GM11168 (cell line): ENCODE measurements at regions not wholly inside any gene's neighbourhood (a gene's known extent, or its start where the extent isn't known, plus 50 kb on each side); places are given as distances from the start of the nearest gene placed in this dataset.
"Not testable (repeated sequence)": the region's sequence is repeated elsewhere in the genome, so short reads cannot be mapped to it uniquely, and the experiment has no call there.

Experiments
- in situ Hi-C: fragments of 300-500 bp; cut with MboI; formaldehyde crosslinking; loops from one replicate; pipeline ENCODE4 v1.12.0; 2022; ENCODE audit warnings: low sequenced_read_pairs; ENCODE audit not compliant: unreplicated experiment

DNA sequence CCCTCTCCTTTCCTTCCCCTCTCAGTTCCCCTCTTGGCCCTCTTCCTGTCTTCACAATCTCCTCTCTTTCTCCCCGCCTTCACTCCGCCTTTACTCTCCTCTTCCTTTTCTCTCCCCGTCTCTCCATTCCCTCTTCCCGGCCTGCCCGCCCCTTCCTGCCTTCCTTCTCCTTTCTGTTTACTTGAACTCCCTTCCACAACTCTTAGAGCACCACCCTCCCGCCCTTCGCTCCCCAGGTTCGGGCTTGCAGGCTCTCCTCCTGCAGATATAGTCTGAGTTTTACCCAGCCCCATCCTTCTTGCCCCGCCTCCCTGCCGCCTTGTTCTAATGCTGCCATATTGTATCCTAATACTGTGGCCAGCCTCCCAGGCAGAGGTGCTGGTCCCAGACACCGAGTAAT lies 201.5 kb upstream of the N4BP1 start:
- in situ Hi-C loops: no loop called here

DNA sequence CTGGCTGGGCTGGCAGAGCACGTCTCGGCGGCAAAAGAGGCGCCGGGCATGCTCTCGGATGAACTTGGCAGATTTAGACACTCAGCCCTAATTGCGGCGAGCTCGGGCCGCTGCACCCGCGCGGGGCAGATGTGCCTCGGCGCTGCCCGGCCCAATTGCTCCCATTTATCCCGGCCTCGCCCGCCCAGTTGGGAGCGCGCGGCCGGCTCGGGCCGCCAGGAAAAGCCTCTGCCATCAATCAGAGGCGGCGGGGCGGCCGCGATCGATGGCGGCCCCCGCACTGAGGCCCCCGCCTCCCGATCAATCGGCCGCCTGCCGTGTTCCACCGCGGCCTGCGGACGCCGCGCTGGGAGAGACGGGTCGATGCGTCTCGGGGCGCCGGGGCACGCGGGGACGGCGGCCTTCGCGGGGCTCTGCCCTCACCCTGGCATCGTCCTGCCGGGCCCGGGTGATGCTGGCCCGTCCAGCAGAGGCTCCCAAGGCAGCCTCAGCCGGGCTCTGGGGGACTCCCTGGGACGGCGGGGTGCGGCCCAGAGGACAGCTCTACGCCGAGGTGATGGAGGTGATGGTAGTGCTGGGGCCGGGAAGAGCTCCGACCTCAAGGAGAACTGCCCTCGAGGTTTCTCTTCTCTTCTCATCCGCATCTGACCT lies 200.9 kb upstream of the N4BP1 start:
- in situ Hi-C loops: no loop called here

DNA sequence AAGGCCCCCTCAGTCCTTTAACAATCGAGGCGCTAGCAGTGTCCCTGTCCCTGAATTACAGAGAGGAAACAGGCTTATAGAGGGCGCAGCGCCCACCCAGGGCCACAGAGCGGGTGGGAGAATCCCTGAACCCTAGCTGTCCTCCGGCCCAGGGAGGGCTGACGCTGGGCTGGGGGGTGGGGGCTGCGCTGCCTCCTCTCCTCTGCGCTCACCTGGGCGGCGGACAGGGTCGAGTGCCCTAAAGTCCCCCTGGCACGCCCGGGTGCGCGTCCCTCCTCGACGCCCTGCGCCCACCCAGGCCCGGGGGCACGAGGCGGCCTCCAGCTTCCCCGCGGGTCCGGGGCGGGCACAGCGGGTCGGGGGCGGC lies 200.4 kb upstream of the N4BP1 start:
- in situ Hi-C loops: no loop called here

DNA sequence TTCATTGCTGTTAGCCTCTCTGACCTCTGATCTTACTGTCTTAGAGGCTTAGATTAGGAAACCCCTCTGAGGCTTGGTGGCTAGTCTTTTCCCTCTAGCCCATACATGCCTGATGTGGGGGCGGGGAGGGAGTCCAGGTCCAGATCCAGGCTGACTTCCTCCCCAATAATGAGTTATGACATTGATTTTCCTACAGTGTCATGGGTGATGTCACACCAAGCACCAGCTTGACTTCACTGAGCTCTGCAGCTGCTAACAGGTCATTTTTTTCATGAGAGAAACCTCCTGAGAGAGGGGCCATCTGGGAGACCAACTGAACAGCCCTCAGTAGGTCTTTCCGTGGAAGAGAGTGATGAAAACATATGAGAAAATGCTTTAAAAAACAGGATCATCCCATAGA lies 180.2 kb upstream of the N4BP1 start:
- in situ Hi-C loops: no loop called here

DNA sequence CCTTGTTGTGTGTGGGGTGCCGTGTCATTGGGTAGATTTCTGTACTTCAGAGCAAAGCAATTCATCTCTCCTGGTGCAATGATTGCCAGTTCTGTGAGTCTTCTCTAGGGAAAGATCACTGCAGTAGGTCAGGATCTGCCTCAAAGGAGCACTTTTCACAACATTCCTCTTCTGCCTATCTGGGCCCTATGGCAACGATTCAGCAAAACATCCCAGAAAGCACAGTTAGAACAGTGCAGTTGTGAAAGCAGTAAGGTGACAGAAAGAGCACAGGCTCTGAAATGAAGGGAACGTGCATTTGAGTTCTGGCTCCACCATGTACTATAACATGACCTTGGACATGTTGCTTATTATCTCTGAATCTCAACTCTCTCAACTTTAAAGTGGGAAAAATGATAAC lies 178.5 kb upstream of the N4BP1 start:
- in situ Hi-C loops: no loop called here

DNA sequence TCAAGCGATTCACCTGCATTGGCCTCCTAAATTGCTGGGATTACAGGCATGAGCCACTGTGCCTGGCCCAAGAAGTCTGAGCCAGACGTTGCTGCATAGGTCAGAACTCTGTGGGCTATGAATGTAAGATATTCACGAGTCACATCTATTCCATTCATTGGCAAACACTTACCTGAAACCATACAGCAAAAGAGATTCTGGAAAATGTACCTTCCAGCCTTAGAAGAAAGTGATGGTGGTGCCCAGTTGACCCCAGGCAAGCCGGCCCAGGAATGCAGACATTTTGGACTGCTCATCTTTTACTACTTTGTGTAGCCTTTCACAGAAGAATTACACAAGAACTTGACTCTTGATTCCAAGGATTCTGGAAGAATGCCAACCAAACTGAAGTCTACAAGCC lies 135.6 kb upstream of the N4BP1 start:
- in situ Hi-C loops: no loop called here

DNA sequence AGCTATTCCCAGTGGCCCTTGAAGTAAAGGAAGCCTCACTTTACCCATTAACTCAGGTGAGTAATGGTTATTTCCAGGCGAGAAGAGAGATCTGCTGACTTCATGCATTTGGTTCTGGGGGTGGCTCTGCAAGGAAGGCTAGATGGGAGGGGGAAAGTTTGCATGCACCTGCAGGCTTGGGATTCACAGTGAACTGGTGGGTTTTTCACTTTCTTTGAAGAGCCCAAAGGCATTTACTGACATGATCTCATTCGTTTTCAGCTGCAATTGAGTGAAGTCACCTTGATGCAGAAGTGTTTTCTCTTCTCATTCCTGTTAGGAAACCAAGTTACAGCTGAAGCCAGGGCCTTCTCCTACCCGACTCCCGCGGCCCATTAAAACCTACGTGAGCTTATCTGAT lies 131.0 kb upstream of the N4BP1 start:
- in situ Hi-C loops: no loop called here

DNA sequence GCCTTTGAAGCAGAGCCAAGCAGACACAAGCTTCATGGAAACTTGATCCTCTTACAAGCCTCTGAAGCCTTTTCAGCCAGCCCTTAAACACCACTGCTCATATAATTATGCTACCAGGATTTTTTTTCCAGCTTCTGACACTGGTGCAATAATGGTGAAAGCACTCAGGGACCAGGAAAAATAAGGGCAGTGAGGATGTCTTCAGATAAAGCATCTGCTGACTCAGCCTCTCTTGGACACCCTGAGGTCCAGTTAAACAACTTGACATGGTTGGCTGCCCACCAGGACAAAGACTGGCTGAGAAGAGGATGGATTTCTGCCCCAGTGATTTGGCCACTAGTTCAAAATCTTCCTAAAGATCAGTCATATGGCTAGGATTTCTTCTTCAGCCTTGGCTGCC lies 124.2 kb upstream of the N4BP1 start:
- in situ Hi-C loops: no loop called here

DNA sequence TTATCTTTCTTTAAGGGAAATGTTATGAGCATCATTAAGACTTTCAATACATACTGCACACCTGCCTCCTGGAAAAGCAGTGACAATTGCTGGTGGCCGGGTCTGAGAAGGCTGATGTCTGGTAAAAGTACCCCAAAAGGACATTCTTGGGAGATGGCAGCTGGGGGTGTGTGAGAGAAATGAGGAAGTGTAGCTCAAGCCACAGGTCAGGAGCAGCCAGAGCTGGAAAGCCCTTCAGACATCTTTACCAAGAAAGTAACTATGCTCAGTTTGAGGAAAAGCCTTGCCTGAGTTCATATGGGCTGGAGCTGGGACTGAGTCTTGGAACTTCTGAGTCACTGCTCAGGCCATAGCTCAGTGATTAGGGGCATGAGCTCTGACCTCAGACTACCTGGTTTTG lies 94.7 kb upstream of the N4BP1 start:
- in situ Hi-C loops: no loop called here

DNA sequence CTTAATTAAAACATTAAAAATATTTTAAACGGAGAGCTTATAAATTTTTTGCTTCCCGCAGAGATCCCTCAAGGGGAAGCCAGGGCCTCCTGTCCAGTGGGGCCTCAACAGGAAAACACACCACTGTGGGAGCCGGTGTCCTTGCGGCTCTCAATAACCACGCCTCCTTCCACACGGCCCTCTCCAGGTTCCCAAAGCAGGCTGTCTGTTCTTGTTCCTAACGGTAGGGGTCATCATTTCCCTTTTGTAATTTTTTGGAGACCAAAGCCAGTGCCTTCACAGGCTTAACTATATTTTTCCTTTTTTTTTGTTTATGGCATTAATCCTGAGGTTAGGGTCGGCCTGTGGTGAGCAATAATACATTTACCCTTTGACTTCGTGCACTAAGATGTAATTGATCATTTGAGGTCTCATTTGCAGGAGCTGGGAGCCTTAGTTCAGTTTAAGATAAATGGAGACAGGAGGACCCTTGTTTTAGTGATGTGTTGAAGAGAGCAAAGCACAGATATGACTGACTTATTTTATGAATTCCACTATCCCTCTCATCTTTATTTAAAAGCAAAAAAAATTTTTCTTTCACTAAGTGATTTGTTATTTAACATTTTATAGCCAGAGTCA lies 77.5 kb upstream of the N4BP1 start:
- in situ Hi-C loops: loop anchor here (5.0 kb wide), 1 partner anchor 660 kb away; no protein-coding TSS in a partner anchor

DNA sequence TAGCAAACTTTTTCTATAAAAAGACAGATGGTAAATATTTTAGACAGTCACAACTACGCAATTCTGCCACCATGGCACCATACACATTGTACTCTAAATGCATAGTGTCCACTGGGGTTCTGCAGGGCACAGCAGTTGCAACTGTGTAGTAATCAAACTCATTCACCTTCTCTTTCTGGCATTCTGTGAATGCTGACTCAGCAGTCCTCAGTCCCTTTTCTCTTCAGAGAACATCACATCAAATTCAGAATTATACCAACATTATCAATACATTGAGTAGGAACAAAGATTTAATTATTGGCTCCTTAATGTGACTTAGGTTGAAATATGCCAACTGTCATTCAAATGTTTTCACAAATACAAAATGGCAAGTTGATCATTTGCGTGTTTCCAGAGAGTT lies 74.2 kb upstream of the N4BP1 start:
- in situ Hi-C loops: no loop called here

DNA sequence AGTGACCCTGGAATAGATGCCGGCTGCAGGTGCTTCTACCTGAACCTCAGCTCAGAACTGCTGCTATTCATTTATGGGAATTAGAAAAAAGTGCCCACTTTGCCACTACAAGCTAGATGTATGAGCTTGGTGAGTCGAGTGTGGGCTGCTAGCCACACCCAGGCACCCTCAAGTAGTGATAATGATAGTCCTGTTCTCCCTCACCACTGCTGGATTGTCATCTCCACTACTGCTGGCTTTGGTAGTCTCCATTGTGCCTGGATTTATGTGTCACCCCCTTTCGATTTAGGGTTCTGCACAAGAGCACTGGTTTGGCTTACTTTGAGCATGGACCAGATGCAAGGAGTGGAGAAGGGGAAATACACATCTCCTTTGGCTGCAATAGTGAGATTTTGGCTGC lies 73.0 kb upstream of the N4BP1 start:
- in situ Hi-C loops: no loop called here

DNA sequence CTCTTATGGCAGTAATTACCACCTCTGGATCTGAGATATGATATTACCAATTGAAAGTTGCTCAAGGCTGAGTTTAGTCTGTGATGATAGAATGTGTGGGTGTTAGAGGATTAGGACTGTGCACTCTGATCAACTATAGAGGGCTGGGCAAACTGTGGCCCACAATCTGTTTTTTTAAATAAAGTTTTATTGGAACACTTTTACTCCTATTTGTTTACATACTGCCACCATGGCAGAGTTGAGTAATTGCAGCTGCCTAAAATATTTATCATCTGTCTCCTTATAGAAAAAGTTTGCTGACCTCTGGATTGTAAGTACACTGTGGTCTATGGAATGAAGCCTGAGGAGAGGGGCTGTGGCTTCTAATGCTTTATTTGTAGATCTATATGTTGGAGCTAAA lies 71.5 kb upstream of the N4BP1 start:
- in situ Hi-C loops: no loop called here

DNA sequence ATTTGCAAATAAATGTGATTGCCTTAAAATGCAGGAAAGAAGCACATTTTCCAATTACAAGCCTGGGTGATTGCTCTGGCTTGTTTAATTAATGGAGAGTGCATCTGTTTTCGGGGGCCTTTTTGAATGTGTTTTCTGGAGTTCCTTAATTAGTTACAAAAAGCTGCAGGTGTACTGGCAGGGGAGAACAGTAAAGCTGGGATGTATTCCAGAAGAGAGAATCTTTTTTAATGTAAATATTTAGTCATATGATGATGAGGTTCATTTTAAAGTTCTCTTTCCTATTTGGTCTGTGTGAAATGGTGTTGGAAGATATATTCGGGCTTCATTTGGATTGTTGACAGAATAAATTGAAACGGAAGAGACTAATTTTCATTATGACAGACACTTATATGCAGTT lies 70.9 kb upstream of the N4BP1 start:
- in situ Hi-C loops: no loop called here

DNA sequence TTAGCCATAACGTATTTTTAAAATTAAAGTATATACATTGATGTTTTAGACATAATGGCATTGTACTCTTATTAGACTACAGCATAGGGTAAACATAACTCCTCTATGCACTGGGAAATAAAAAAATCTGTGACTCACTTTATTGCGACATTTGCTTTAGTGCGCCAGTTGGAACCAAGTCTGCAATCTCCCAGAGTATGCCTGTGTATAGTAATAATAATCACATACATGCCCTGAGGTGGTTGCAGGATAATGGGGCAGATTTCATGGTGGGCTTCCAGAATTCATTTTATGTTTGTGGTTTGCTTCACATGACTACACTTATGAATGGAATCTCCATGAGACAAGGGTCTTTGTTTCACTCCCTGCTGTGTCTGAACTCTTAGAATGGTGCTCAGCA lies 66.9 kb upstream of the N4BP1 start:
- in situ Hi-C loops: no loop called here

DNA sequence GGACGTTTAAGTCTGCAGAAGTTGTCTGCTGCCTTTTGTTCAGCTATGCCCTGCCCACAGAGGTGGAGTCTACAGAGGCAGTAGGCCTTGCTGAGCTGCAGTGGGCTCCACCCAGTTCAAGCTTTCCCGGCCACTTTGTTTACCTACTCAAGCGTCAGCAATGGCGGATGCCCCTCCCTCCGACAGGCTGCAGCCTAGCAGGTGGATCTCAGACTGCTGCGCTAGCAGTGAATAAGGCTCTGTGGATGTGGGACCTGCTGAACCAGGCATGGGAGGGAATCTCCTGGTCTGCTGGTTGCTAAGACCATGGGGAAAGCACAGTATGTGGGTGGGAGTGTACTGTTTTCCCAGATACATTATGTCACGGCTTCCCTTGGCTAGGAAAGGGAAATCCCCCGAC lies 58.2 kb upstream of the N4BP1 start:
- in situ Hi-C loops: not testable (repeated sequence)

DNA sequence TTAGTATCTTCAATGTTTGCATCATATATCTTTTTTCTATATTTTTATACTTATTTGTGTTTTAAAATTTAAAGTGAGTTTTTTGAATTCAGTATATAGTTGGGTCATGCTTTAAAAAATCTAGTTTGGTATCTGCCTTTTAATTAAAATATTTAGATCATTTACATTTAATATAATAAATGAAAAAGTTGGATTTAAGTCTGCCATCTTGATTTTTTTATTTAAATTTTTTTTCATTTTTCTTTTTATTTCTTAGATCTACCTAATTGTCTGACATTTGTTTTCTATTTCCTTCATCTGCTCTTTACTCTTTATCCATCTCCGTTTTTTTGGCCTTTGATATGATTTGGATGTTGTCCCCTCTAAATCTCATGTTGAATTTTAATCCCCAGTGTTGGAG lies 50.0 kb upstream of the N4BP1 start:
- in situ Hi-C loops: no loop called here
